ENCODE measurements at regions not wholly inside any gene's neighbourhood (a gene's known extent, or its start where the extent isn't known, plus 50 kb on each side); places are given as distances from the start of the nearest gene placed in this dataset.
"Not testable (repeated sequence)": the region's sequence is repeated elsewhere in the genome, so short reads cannot be mapped to it uniquely, and the experiment has no call there.

DNA sequence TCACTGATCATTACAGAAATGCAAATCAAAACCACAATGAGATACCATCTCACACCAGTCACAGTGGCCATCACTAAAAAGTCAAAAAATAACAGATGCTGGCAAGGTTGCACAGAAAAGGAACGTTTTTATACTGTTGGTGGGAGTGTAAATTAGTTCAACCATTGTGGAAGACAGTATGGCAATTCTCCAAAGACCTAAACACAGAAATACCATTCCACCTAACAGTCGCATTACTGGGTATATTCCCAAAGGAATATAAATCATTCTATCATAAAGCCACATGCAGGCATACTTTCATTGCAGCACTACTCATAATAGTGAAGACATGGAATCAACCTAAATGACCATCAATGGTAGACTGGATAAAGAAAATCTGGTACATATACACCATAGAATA, 83.2 kb upstream of the ARID5B start:
- DNase-seq = not testable (repeated sequence)

DNA sequence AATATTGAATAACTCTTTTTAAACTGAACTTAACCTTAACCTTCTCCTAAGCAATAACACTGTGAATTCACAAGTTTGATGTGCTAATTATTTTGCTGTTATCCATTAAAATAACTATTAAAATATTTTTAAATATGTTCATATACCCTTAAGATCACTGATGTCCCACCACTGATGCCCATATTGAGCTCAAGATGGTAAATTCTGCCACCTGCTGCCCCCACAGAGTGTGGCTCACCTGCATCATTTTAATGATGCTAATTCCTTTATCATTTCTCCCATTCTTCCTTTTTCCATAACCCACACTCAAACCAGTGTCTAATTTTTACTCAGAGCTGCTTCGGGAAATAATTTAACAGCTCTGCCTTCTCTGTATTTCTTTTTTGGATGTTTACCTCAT, 82.3 kb upstream of the ARID5B start:
- DNase-seq = peak; percentile 10

DNA sequence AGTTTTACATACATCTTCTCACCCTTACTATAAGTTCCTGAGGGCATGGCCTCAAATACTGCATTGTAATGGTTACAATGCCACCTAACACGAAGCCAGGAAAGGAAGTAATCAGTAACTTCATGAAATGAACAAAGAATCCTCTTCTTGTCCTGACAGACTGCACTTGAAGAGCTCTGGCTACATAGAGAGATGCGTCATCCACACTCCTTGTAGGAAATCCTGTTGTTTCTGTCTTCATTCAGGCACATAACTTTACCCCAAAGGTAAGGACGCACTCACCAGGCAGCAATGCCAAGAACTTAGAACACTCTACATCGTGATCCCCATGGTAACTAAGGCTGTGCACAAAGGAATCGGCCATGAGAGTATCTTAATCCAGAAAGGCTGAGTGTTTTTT, 80.3 kb upstream of the ARID5B start:
- DNase-seq = no peak

DNA sequence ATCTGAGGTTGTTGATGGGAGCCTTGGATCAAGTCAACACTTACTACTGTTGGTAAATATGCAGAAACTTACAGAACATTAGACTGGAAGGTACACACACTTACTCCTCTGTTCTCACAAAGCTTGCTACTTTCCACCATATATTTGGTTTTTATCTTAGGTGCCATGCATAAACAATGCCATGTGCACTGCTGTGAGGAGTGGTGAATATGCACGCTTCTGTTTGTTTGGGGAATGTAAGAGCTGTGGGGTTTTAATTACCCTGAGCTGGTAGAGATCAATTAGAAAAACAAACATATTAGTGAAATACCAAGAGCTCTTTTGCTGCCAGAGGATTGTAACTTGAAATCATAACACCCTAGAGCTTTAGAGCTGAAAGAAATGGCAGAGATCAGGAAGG, 79.8 kb upstream of the ARID5B start:
- no peak for DNase-seq

DNA sequence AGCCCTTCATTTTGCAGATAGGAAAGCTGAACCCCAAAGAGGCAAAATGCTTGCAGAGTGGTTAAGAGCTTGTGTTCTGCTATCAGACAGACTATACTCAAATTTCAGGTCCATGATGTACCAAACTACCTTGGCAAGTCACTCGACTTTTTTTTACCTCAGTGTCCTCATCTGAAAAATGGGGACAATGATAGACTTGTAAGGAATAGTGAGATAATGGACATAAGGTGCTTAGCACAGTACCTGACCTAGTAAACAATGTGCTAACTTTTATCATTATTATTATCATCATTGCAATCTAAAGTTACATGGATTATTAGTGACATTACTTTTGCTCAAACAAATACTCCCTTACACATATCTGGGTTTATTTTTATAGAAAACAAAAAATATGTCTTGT, 79.4 kb upstream of the ARID5B start:
- DNase-seq = no peak

DNA sequence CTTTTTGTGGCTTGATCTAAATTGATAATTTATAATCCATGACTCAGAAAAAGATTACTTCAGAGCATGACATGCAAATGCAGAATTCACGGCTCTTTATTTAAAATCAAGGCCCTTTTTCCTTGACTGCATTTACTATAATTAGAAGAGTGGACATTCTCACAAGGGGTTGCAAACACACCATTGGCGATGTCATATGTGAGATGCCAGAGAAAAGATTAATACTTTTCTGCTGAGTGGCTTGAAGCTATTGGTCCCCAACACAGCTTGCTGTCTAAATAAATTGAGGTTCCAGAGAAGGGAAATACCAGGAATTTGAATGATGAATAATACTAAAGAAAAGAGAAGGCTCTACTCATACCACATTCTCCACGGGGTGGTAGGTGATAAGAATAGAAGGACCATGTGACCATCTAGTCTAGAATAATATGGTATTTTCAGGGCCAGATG, 78.7 kb upstream of the ARID5B start:
- no peak for DNase-seq

DNA sequence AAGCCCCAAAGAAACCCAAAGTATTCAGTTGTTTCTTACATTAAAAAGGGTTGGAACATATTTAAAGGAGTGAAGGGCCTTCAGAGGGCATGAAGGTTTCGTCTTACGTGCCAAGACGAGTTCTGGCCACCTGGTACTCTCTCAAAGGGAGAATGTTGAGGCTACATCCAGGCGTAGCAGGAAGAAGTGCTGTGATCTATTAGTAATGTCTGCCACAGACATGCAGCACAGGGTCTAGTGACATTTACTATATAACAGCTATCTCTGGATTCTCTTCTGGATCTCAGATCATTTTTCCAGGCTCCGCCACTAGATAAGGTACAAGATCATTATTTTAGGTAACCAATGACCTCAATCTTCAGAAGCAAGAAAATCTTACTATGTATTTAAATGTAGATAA, 76.5 kb upstream of the ARID5B start:
- DNase-seq = no peak

DNA sequence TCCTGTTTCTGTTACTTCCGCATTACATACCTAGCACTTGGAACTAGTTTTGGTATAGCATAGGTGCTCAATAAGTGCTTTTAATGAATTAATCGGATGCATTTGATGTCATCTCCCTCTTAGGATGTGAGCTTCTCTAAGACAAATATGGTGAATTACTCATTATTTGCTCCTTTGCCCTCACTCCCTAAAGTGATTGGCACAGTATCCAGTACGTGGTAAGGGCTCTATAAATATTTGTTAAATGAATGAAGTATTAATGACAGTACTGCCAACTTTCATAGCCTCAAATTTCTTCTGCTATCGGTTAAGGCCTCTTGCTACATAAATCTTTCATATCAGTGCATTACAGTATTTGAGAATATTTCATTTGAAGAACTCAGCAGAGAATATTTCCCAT, 75.9 kb upstream of the ARID5B start:
- DNase-seq = no peak

DNA sequence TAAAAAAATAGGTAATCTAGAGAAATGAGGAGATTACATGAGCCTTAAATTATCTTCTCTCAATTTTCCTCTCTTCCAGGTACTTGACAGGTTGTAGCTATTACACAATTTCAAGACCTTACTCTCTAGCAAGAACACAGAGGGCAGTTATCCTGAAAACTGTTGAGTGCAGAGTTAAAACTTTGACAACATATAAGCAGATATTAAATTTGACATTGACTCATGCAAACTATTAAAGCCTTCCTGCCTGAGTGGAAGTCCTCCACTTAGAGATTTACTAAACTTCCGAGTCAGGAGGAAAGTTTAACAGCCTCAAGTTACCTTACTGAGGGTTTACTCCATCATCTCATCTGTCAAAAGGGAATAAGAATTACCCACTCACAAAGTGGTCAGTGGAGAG, 73.5 kb upstream of the ARID5B start:
- no peak for DNase-seq

DNA sequence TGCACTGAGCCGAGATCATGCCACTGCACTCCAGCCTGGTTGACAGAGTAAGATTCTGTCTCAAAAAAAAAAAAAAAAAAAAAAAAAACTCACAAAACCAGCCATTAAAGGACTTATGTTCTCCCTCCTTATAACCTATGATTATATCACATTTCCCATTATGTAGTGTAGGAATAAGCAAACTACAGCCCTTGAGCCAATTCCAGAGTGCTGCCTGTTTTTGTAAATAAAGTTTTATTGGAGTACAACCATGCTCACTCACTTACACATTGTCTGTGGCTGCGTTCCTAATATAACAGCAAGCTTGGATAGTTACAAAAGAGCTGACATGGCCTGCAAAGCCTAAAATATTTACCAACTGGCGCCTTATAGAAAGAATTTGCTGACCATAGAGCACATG, 72.7 kb upstream of the ARID5B start:
- DNase-seq = no peak

DNA sequence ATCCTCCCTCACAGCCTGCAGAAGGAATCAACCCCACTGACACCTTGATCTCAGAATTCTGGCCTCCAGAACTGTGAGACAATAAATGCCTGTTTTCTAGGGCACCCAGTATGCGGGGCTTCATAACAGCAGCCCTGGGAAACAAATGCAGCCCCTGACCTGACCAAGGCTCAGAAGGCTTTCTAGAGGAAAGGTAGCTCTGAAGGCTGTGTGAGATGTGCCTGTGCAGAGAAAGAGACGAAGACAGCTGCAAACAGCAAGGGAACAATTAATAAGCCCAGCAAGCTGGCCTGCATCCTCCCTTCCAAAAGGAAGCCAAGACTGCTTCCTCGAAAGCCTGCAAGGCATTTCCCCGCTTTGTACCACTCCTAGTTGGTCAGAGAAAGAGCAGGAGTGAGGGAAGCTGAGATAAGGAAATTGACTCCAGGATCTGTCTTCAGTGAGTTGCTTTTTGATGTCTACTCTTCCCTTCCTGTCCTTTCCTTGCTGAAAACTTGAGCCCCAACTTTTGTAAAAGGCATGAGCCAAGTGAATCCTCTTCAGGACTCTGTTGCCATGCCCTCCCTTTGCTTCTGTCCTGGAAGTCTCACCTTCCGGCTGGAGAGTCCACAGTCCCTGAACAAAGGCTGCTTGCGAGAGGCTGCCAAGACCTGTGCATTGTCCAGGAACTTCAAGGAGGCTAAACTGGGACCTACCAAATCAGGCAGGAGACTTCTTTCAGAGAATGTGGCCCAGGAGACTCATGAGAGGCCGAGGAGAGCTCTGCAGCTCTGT, 71.2 kb upstream of the ARID5B start:
- no peak for DNase-seq

DNA sequence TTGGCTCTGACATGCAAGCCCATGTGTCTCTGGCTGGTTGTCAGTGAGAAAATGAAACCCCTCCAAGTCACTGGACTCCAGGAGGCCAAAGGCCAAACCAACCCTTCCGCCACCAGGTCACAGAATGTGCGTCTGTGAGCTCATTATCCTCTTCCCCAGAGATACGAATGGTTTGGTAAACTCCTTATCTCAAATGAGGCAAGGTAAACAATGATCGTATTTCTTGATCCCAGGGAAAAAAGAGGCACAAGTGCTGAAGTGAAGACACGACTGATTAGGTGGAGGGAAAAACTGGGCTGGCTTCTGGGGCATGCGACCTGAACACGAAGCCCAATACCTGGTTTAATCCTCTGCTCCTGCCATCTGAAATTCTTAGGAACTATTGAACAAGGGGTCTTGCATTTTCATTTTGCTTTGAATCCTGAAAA, 70.6 kb upstream of the ARID5B start:
- DNase-seq = no peak

DNA sequence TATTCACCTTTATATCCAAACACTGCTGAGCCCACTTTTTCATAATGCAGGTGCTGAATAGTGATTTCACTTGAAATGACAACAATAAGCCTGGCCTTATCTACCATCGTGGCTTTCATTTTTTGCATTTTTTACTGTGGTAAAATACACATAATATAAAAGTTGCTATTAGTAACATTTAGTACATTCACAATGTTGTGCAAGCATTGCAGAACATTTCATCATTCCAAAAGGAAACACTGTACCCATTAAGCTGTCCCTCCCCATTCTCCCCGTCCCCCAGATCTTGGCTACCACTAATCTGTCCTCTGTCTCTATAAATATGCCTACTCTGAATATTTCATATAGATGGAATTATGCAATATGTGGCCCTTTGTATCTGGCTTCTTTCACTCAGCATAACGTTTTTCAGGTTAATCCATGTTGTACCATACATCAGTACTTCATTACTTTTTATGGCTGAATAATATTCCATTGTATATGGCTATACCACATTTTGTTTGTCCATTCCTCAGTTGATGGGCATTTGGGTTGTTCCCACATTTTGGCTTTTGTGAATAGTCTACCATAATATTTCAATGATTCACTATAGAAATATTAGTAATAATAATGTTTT, 68.5 kb upstream of the ARID5B start:
- no peak for DNase-seq

DNA sequence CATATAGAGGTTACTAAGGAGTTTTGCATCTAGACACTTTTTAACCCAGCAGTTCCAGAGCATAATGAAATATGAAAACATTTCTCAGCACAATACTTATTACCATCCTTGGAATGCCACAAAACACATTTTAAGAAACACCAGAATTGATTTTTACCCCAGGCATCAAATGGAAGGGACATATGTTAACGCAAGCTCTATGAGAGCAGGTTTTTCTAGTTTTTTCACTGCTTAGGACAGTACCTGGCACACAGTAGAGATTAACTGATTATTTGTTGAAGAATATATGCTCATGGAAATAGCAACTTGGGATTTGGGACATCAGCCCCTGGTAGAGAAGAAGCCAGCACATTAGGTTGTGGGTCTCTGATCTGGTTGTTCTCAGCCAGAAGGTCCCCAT, 67.0 kb upstream of the ARID5B start:
- no peak for DNase-seq

DNA sequence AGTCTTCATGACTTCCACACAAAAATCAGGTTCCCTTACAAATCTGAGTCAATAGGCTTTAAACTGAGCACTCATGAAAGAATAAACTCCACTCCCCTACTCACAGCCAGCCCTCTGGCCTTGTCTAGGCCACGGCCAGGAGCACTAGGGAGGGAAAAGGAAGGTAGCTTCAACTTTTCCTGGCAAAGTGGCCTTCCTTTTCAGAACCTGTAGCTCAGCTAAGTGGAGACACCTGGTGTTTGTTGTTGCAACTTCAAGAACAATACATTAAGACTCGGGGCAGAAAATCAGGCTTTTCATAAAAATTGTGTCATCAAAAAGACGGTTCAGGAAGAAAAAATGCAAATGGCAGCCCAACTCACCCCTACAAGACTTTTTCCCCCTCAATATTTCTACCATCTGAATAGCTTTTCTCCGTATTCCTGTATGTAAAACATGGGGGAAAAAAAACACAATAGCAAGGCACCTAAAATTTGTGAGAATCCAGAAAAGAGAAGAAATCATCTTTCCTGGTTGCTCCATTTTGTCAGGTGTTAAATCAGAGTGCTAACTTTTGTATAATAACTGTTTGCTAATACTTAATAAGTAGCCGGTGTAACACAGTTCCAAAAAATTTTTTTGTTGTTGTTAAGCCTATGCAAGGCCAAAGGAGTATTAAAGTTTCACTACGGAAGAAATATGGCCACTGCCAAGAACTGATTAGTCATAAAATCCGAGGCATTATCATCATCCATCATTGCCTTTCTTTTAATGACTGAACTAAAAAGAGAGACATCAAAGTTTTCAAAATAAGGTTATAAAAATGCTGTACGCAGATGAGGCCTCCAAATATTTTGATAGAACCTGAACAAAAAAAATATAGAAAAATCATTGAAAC, 66.2 kb upstream of the ARID5B start:
- DNase-seq = peak; percentile 25

DNA sequence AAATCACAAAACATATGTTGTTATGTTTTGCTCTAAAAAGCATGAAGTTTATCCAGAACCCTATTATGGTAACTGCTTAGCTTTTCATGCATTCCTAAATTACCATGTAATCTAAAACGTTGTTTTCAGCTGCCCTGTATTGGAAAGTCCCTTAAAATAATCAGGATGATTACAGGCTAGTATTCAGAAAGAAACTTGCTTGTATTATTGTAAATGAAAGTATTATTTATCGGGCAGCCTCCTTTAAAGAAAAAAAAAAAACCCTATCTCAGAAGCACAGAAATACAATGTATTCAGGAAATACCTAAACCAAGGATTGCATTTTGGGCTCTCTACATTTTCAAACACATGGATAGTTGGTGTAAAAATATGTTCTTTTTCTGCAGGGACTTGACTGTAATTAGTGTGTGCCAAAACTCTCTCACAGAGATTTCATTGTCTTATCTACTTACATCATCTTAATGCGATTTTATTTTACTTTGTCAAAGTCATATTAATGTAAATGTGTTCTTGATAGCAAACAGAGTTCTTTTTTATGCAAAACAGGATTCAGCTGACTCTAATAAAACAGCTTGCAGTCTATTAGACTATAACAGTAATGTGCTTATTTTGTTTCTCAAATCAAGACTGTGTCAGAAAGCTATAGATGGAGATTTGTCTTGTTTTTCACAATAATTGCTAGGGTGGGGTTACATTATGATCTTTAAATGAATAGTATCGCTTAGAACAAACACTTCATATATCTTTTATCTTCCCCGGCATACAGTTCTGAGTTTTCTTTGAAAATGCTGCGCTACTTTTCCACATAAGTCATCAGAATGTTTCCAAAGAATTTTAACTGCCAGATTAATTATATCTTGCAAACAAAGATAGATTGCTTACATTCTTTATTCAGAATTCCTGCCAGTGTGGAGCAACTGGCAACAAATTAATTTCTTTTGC, 65.3 kb upstream of the ARID5B start:
- peak; percentile 24 for DNase-seq

DNA sequence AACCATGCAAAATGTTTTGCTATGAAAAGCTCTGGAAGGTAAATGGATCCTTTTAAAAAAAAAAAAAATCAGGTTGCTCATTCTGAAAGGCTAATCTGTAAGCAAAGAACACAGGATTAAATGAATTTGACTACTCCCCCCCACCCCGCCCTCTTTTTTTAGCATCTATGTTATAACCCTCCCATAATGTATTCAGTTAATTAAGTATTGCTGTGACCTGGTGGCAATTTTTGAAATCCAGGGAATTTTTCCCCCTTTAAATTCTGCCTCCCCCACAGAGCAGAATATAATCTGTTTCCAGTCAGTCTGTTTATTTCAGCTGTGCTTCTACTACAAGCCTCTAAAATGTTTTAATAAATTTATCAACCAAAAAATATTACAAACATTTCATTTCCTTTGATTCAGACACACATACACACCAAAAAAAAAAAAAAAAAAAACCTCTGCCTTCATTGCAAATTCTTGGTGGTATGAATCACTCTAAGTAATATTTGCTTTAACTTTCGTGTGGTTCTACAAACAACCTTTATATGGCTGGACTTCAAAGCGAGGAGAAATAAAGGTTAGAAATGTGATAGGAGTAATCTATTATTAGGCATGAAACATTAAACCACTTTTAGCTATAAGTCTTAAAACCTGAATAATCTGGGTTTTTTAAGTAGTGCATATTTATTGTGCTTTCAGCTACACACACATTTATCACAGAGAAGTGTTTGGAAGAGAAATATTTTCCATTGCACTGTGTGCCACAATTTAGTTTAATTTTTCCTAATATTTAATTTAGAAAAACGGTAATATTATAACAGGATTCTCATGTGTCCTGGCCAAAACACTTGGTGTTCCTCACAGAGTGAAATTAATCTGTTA, 64.4 kb upstream of the ARID5B start:
- peak; percentile 69 for DNase-seq

DNA sequence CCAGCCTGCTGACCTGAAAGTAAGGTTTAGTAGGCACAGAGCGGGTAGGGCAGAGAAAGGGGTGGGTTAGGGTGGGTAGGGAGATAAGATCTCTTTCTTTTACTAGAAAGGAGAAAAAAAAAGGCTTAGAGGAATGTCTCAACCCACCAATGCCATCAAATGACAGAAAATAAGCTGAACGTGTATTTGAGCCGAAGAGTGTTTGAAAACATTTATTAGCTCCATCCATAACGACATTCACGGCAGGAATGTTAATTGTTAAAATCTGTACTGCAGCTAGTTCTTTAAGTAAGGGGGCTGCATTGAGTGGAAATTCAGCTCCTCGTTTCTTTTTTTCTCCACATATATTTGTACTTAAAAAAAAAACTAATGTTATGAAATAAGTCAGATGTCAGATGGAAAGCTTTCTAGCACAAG, 63.7 kb upstream of the ARID5B start:
- peak; percentile 49 for DNase-seq

DNA sequence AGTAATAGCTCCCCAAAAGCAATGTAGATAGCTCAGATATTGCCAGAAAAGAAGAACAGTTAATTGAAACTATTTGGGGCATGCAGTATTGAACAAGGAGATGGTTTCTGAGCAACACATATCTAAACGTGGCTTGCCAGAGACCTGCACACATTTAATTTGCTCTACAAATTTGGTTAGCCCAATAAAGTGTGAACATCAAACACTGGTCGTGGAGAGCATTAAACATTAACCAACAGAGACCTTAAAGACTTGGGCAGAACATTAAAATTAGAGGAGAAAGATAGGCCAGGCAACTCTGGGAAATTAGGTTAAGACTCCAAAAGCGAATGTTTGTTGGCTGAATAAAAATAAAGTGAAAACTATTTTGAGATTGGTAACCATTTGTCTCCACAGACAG, 61.6 kb upstream of the ARID5B start:
- no peak for DNase-seq

DNA sequence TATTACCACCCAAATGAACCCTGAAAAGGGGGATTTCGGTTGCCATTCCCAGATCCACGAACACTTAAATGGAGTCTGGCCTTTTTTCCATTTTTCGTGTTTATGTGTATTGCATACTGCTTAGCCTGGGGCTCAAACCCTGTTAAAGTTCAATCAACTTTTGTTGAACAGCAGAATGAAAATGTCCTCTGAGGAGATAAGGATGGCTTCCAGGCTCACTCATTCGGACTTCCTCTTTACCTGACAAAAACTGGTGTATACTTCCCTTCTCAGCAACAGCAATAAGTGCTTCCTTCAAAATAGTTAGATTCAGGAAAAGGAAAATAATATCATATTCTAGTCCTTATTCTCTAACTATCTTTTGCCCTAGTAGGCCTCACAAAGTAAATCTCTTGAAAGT, 61.1 kb upstream of the ARID5B start:
- DNase-seq = no peak

DNA sequence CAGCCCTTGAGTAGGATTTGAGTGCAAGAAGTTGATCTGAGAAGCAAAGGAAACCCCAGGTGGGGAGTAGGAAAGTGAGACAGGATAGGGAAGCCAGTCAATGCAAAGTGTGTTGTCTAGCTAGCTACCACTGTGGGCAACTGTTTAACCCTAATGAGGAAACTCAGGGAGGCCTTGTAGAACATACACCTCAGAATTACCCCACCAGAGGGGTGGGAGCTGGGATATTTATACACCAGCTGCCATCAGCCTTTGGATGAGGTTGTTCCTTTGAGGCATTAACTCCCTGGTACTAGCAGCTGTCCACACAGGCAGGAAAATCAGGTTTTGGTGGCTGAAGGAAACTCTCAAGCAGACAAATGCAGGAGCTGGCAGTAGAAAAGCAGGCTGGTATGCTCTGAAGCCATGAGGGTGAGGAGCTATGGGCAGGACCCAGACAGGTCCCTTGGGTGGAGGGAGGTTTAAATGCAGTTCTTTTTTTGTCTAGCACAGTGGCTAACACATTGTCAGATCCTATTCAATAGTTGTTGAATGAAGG, 60.1 kb upstream of the ARID5B start:
- no peak for DNase-seq

Data from NCI-H1092 treated with DMSO at 0.1 percent for 48 hours (cell line).